Right atrium auricular region (tissue), 2 donors: ENCODE measurements at regions not wholly inside any gene's neighbourhood (a gene's known extent, or its start where the extent isn't known, plus 50 kb on each side); places are given as distances from the start of the nearest gene placed in this dataset.

Experiments used
- DNase-seq: peaks from one replicate; pipeline ENCODE4 v3.0.0-alpha.2; 2019; ENCODE audit warnings: low spot score
- H3K27ac ChIP-seq, 2 donors: fragments of 200-600 bp; sonication (generic); 1 replicate in 1 of 2; 2 replicates in 1 of 2; pipeline ENCODE4 v1.5.1; 2016 to 2019
- H3K27me3 ChIP-seq, 2 donors: fragments of 200-600 bp; sonication (generic); one replicate each; pipeline versions ENCODE4 v1.5.1 to v1.6.0; 2017 to 2019
- H3K36me3 ChIP-seq: fragments of 200-600 bp; sonication (generic); one replicate; pipeline ENCODE4 v1.5.1; 2016
- H3K4me1 ChIP-seq, 2 donors: fragments of 200-600 bp; sonication (generic); one replicate each; pipeline versions ENCODE4 v1.5.1 to v1.6.0; 2017 to 2019
- H3K4me3 ChIP-seq, 2 donors: fragments of 200-600 bp; sonication (generic); 1 replicate in 1 of 2; 2 replicates in 1 of 2; pipeline ENCODE4 v1.5.1; 2017 to 2019; ENCODE audit warnings: mild to moderate bottlenecking in 1 of 2, moderate library complexity in 1 of 2
- H3K9me3 ChIP-seq, 2 donors: fragments of 200-600 bp; sonication (generic); one replicate each; pipeline ENCODE4 v1.5.1; 2019
- CTCF ChIP-seq, 2 donors: fragments of 200-600 bp; sonication (generic); IDR thresholded peaks; one replicate each; pipeline ENCODE4 v1.5.1; 2019; ENCODE audit warnings: antibody characterized with exemption in 2 of 2

- Histone ChIP-seq H3K9me3 (no peaks in the 10 kb centered on the region), H3K27me3 (no peaks in the 10 kb centered on the region), H3K36me3 (no peaks in the 10 kb centered on the region), H3K4me1 (no peaks in the 10 kb centered on the region), H3K4me3 (no peak overlapping the region), H3K27ac (no peak overlapping the region)
- DNase-seq, result no peak
- TF ChIP-seq CTCF (IDR thresholded peaks at IDR 0.05), result no peak
Measured at GRCh38 chr18:73812423-73812822, 335.2 kb downstream of the FBXO15 start.

GRCh38 chr18:73807551-73808192 is 340.0 kb downstream of the FBXO15 start:
- Histone ChIP-seq H3K27ac (no peak overlapping the region), H3K27me3 (no peaks in the 10 kb centered on the region), H3K4me3 (no peak overlapping the region), H3K36me3 (no peaks in the 10 kb centered on the region), H3K9me3 (no peaks in the 10 kb centered on the region), H3K4me1 (no peaks in the 10 kb centered on the region)
- DNase-seq, result no peak
- no peak for TF ChIP-seq CTCF (IDR thresholded peaks at IDR 0.05)

GRCh38 chr18:73805991-73806390 is 341.6 kb downstream of the FBXO15 start:
- TF ChIP-seq CTCF (IDR thresholded peaks at IDR 0.05), result no peak
- H3K27ac ChIP-seq, result no peak overlapping the region
- H3K9me3 ChIP-seq, result no peaks in the 10 kb centered on the region

GRCh38 chr18:73797419-73797818 is 350.2 kb downstream of the FBXO15 start:
- H3K4me1 ChIP-seq, result no peaks in the 10 kb centered on the region
- no peaks in the 10 kb centered on the region for H3K9me3 ChIP-seq
- H3K27me3 ChIP-seq, result no peaks in the 10 kb centered on the region
- TF ChIP-seq CTCF (IDR thresholded peaks at IDR 0.05), result no peak
- H3K27ac ChIP-seq, result no peak overlapping the region
- no peak for DNase-seq
- no peaks in the 10 kb centered on the region for H3K36me3 ChIP-seq
- no peak overlapping the region for H3K4me3 ChIP-seq

More at GRCh38 chr18:73805991-73806390, 341.6 kb downstream of the FBXO15 start:
- Histone ChIP-seq H3K27me3 (no peaks in the 10 kb centered on the region), H3K36me3 (no peaks in the 10 kb centered on the region), H3K4me3 (no peak overlapping the region), H3K4me1 (no peaks in the 10 kb centered on the region)
- DNase-seq, result no peak

GRCh38 chr18:73793386-73793785 is 354.2 kb downstream of the FBXO15 start:
- TF ChIP-seq CTCF (IDR thresholded peaks at IDR 0.05), result no peak
- H3K4me1 ChIP-seq, result no peaks in the 10 kb centered on the region
- no peak overlapping the region for H3K4me3 ChIP-seq
- H3K27ac ChIP-seq, result no peak overlapping the region
- DNase-seq, result no peak
- no peaks in the 10 kb centered on the region for H3K36me3 ChIP-seq
- H3K9me3 ChIP-seq, result no peaks in the 10 kb centered on the region
- H3K27me3 ChIP-seq, result no peaks in the 10 kb centered on the region

- no peak for DNase-seq
- no peak overlapping the region for H3K27ac ChIP-seq
- no peaks in the 10 kb centered on the region for H3K36me3 ChIP-seq
- H3K9me3 ChIP-seq, result no peaks in the 10 kb centered on the region
- no peak for TF ChIP-seq CTCF (IDR thresholded peaks at IDR 0.05)
- H3K4me1 ChIP-seq, result no peaks in the 10 kb centered on the region
- H3K4me3 ChIP-seq, result no peak overlapping the region
- no peaks in the 10 kb centered on the region for H3K27me3 ChIP-seq
Measured at GRCh38 chr18:73791081-73791480, 356.6 kb downstream of the FBXO15 start.
